Activated B cell treated with CpG ODN at 0.5 μM for 24 hours (primary cell): ENCODE measurements at regions not wholly inside any gene's neighbourhood (a gene's known extent, or its start where the extent isn't known, plus 50 kb on each side); places are given as distances from the start of the nearest gene placed in this dataset.

Source experiments
- ATAC-seq: fragments of 200-7000 bp; cut with Tn5 transposase; one replicate; pipeline ENCODE4 v1.10.0; 2021; ENCODE audit warnings: low read depth, mild to moderate bottlenecking, moderate library complexity
- CTCF ChIA-PET: fragments of 350-600 bp; sonication (Branson Sonifier 250); formaldehyde crosslinking; loops from one replicate; lab custom pipeline; 2021; ENCODE audit warnings: antibody characterized with exemption; lab: Charles Lee
- POLR2A ChIA-PET: fragments of 350-600 bp; sonication (Branson Sonifier 250); formaldehyde crosslinking; loops from one replicate; lab custom pipeline; 2021; ENCODE audit warnings: antibody characterized with exemption; lab: Charles Lee
- DNase-seq: peaks from one replicate; pipeline ENCODE4 v3.0.0; 2022
- H3K27ac Mint-ChIP-seq: one replicate; pipeline ENCODE4 v1.8.0; 2020; ENCODE audit warnings: mixed read lengths
- H3K27me3 Mint-ChIP-seq: one replicate; pipeline ENCODE4 v1.8.0; 2021; ENCODE audit warnings: mixed read lengths
- H3K36me3 Mint-ChIP-seq: one replicate; pipeline ENCODE4 v1.8.0; 2021; ENCODE audit warnings: low read depth, mixed read lengths
- H3K4me1 Mint-ChIP-seq: one replicate; pipeline ENCODE4 v1.8.0; 2021; ENCODE audit warnings: mixed read lengths
- H3K4me3 Mint-ChIP-seq: one replicate; pipeline ENCODE4 v1.8.0; 2020; ENCODE audit warnings: mild to moderate bottlenecking, mixed read lengths
- H3K9me3 Mint-ChIP-seq: one replicate; pipeline ENCODE4 v1.8.0; 2020; ENCODE audit warnings: mixed read lengths
- intact Hi-C: fragments of 100-400 bp; cut with micrococcal nuclease; formaldehyde crosslinking; loops from one replicate; pipeline ENCODE4 v1.15.1; 2024
- TF ChIP-seq, protein P1 (sequence below): fragments of 200-600 bp; IDR thresholded peaks from one replicate; pipeline ENCODE4 v1.8.0; 2022; ENCODE audit warnings: antibody characterized with exemption, mild to moderate bottlenecking

GRCh38 chr2:422676-423435 is 135.0 kb upstream of the ALKAL2 start:
- Mint-ChIP-seq H3K27ac (no peak overlapping the region), H3K9me3 (no peaks in the 10 kb centered on the region), H3K36me3 (no peaks in the 10 kb centered on the region), H3K4me1 (peaks cover 5% of the 10 kb centered on the region), H3K27me3 (peaks cover 4% of the 10 kb centered on the region), H3K4me3 (no peak overlapping the region)
- no peak for DNase-seq
- no peak for ATAC-seq
- intact Hi-C loops: no loop called here
- TF ChIP-seq, protein P1, sequence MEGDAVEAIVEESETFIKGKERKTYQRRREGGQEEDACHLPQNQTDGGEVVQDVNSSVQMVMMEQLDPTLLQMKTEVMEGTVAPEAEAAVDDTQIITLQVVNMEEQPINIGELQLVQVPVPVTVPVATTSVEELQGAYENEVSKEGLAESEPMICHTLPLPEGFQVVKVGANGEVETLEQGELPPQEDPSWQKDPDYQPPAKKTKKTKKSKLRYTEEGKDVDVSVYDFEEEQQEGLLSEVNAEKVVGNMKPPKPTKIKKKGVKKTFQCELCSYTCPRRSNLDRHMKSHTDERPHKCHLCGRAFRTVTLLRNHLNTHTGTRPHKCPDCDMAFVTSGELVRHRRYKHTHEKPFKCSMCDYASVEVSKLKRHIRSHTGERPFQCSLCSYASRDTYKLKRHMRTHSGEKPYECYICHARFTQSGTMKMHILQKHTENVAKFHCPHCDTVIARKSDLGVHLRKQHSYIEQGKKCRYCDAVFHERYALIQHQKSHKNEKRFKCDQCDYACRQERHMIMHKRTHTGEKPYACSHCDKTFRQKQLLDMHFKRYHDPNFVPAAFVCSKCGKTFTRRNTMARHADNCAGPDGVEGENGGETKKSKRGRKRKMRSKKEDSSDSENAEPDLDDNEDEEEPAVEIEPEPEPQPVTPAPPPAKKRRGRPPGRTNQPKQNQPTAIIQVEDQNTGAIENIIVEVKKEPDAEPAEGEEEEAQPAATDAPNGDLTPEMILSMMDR: no peak
- ChIA-PET POLR2A (no interaction called here), CTCF (no interaction called here)

DNA sequence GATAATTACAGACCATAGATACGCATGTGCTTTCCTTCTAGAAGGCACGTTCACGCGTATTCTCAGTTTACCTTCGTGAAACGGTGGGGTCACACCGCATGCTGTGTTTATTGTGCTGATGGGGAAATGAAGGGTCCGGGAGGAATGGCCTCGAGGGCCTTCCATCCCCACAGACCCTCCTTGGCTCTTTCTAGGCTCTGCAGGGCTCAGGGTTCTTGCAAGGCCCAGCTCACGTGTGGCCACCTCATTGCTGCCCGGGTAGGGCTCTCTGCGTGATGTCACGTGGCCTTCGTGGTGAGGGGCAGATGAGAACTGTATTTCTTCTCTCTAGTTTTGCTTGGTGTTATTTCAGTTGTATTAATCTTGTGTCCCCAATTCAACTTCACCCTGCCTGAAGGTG is 133.5 kb upstream of the ALKAL2 start:
- no peak for DNase-seq
- CTCF ChIA-PET: interaction anchor here (0.5 kb wide), 1 partner anchor 47 kb away, joined by 3 read pairs; no protein-coding TSS in a partner anchor
- Mint-ChIP-seq H3K9me3 (no peaks in the 10 kb centered on the region), H3K27ac (no peak overlapping the region), H3K4me3 (no peak overlapping the region), H3K36me3 (no peaks in the 10 kb centered on the region), H3K4me1 (peaks cover 3% of the 10 kb centered on the region), H3K27me3 (peaks cover 6% of the 10 kb centered on the region)
- no peak for ATAC-seq
- POLR2A ChIA-PET: no interaction called here
- TF ChIP-seq, protein P1: no peak
- intact Hi-C loops: no loop called here

GRCh38 chr2:419687-420317 is 131.9 kb upstream of the ALKAL2 start:
- TF ChIP-seq, protein P1: no peak
- H3K4me3 Mint-ChIP-seq: no peak overlapping the region
- H3K9me3 Mint-ChIP-seq: no peaks in the 10 kb centered on the region
- H3K4me1 Mint-ChIP-seq: peaks cover 3% of the 10 kb centered on the region
- DNase-seq: no peak
- no peak overlapping the region for H3K27ac Mint-ChIP-seq
- H3K27me3 Mint-ChIP-seq: peaks cover 6% of the 10 kb centered on the region
- ATAC-seq: no peak
- ChIA-PET CTCF (no interaction called here), POLR2A (no interaction called here)
- intact Hi-C loops: no loop called here
- H3K36me3 Mint-ChIP-seq: no peaks in the 10 kb centered on the region

DNA sequence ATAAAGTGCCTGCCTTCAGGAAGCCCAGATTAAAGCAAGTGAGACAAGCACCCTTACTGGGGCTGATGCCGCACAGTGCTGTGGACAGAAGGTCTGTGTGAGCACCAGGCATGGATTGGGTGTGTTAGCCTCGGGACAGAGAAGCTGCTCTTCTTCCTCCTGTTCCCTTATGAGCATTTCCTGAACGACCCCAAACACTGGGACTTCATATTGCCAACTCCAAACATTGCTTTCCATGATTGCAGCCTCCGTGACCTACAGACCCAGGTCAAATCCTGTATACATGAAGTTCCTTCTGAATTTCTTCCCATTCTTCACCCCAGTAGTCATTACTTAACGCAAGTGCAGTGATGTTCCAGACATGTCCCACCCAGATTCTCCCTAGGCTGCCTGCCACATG is 129.8 kb upstream of the ALKAL2 start:
- no peak for DNase-seq
- Mint-ChIP-seq H3K27ac (no peak overlapping the region), H3K4me1 (no peaks in the 10 kb centered on the region), H3K4me3 (no peak overlapping the region), H3K9me3 (no peaks in the 10 kb centered on the region), H3K36me3 (no peaks in the 10 kb centered on the region), H3K27me3 (peaks cover 6% of the 10 kb centered on the region)
- intact Hi-C loops: no loop called here
- ATAC-seq: no peak
- TF ChIP-seq, protein P1: no peak
- ChIA-PET POLR2A (no interaction called here), CTCF (no interaction called here)

GRCh38 chr2:417006-417405 is 129.1 kb upstream of the ALKAL2 start:
- Mint-ChIP-seq H3K27me3 (peaks cover 6% of the 10 kb centered on the region), H3K36me3 (no peaks in the 10 kb centered on the region), H3K27ac (no peak overlapping the region), H3K9me3 (no peaks in the 10 kb centered on the region), H3K4me3 (no peak overlapping the region), H3K4me1 (no peaks in the 10 kb centered on the region)
- ChIA-PET POLR2A (no interaction called here), CTCF (no interaction called here)
- ATAC-seq: no peak
- intact Hi-C loops: no loop called here
- TF ChIP-seq, protein P1: no peak
- no peak for DNase-seq
